ENCODE measurements at regions not wholly inside any gene's neighbourhood (a gene's known extent, or its start where the extent isn't known, plus 50 kb on each side); places are given as distances from the start of the nearest gene placed in this dataset.

DNA sequence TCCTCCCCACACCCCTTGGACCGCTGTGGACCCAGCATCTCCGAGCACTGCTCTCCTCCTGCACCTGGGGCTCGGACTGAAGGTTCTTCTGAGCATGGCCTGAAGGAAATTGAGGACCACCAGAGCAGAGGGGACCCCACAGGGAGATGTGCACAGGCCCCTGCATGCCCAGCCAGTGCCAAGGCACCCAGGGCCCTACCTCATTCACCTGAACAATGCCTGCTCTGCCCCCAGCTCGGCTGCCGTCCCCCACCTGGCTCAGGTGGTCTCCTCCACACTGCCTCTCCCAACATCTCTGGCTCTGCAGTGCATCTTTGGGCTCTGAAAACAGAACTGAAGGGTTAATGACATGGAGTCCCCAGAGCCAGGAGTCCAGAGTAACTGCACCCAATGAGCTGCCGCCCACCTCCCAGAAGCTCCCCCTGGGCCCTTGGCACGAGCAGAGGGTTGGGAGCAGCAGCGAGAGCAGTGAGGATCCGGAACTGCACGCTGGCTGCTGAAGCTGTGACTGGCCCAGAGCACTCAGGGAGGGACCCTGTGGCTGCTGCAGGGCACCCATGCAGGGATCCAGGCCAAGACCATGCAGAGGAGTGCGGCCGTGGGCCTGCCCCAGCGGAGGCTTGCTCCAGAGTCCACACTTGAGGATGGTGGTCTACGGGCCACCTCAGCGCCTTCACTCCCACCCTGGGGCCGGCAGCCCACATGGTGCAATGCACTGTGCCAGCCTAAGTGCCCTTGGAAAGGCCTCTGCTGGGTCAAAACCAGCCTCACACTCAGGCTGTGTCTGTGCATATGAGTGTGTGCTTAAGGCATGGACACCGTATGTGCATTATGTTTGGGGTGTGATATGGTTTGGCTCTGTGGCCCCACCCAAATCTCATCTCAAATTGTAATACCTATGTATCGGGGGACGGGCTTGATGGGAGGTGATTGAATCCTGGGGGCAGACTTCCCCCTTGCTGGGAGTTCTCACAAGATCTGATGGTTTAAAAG is 686.1 kb downstream of the TBC1D22A start:
- no peak for DNase-seq

DNA sequence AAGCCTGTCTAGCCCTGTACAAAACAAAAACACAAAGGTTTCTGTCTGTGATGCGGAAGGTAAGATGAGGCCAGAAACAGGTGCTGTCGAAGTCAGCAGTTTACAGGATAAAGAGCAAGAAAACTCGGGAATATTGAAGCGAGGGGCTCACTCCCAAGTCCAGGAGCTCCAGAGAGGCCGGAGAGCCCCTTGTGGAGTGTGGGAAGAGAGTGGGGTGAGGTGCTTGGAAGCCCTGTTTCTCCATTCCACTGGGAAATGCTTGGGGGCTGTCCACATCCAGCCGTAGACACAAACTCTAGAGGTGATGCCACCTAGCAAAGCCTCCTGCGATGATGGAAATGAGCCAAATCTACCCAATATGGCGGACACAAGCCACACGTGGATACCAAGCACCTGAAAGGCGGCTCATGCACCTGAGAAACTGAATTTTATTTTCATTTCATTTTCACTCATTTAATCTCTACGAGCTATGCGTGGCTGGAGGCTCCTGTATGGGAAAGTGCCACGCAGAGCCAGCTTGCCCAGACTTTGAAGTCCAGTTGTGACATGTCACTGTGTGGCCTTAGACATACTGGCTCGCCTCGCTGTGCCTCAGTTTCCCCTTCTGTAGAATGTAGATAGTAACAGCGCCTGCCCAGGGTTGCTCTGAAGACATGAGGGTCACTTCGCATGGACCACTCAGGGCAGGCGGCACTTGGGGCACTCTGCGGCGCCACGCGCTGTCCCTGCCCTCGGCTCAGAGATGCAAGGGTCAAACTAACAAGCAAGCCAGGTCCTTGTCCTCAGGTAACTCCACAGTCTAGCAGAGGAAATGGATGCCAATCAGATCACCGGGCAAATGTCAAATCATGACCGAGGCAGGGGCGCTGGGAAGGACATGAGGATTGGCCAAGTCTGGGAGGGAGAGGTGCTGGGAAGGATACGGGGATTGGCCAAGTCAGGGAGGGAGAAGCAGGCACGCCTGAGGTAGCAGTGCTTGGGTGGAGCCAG is 684.7 kb downstream of the TBC1D22A start:
- DNase-seq: no peak

DNA sequence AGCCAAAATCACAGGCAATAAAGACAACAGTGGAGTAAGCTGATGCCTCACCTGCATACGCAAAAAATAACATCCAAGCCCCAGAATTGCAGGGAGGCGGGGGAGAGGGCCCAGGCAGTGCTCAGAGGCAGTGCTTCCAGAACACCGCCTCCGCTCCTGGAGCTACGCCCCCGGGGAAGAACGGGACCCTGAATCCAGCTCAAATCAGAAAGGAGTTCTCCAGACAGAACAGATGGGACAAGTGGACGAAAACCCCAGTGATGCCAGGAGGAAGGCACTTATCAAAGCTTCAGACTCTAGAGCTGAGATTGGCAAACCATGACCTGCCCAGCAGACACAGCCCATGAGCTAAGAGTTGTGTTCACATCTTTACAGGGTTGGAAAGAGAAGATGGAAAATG is 683.9 kb downstream of the TBC1D22A start:
- no peak for DNase-seq

DNA sequence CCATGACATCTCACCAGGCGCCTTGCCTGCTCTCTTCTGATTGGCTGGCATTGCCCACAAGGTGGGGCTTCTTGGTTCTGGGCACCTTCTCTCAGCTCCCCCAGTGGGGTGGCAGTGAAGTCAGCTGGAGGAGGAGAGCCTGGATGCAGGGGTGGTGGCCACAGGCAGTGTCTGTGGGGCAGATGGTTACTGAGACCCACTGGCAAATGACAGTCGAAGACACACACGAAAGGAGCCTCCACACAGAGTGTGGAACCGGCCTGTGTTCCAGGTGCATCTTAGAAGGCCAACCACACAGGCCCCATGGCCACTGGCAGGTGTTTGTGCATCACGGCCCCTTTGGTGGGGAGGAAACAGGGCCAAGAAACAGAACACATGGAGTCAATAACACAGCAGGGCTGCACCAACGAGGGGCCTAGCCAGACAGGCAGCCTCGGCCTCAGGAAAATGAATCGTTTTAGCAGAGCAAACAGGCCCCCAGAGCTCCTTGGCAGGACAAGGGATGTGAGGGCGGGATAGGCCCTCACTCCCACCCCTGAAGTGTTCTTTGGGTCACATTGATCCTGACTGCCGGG is 683.4 kb downstream of the TBC1D22A start:
- no peak for DNase-seq

DNA sequence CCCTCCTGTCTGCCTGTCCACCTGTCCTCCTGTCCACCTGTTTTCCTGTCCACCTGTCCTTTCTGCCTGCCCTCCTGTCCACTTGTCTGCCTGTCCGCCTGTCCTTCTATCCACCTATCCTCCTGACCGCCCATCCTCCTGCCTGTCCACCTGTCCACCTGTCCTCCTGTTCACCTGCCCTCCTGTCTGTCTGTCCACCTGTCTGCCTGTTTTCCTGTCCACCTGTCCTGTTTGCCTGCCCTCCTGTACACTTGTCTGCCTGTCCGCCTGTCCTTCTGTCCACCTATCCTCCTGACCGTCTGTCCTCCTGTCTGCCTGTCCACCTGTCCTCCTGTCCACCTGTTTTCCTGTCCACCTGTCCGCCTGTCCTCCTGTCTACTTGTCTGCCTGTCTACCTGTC is 682.8 kb downstream of the TBC1D22A start:
- no peak for DNase-seq

DNA sequence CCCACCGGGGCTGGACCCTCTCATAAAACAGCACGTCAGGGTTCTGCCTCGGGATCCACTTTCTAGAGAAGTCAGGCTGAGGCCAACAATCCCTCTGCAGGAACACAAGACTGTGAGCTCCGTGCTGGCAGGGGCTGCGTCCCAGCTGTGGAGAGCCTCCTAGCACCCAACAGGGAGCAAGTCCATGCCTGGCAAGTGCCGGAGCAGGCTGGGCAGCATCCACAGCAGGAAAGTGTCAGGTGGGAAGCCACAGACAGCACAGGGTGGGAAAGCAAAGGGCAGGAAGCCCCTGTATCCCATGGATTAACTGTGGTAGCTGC is 682.3 kb downstream of the TBC1D22A start:
- DNase-seq: no peak

DNA sequence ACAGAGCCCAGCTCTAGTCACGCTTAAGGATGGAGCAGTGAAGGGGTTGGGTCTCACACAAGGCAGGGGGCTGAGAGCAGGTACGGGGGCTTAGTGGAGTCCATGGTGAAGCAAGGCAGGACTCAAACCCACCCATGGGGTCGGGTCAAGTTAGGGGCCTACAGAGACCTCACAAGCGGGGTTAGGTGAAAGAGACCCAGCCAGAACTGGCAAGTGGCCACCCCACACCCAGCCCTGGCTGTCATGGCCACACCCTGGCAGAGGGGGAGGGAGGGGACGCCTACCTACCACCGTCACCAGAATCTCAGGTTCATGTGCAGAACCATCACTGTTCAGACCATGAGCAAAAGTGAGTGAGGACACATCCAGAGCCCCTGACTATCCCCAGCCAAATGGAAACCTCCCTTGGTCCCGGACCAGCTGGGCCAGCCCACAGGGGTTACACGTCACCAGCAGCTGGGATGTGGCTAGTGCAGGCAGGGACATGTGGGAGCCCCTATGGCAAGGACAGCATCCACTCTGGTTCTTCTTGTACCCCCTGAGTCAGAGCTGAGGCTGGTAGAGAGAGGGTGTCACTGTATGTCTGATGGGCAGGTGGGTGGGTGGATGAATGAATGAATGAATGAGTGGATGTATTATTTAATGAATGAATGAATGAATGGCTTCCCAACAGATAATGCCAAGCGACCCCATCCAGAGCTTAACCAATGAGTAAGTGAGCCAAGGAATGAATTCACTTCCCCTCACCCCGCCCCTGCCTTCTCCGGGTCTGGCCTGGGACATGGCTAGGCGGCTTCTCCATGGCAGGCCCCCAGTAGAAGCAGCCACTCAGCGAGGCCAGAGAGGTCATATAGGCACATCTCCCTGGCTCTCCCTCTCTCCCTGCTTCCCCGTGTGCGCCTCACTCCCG is 681.6 kb downstream of the TBC1D22A start:
- DNase-seq: no peak

DNA sequence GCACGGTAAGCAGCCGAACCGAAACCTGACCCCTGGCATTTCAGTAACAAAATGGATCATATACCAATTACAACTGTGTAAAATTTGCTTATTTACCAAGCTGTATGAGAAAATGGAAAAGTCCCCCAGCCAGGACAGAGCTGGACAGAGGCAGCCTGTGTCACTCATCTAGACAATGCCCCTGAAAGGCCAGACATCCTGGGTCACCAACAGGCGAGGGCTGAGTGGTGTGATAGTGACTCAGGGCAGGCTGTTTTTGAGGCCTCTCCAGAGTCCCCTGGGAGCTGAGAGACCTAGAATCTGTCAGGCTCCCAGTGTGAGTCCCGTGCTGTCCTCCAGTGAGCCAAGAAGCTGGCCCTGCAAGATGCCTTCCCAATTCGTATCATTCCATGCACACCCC is 680.4 kb downstream of the TBC1D22A start:
- DNase-seq: no peak

DNA sequence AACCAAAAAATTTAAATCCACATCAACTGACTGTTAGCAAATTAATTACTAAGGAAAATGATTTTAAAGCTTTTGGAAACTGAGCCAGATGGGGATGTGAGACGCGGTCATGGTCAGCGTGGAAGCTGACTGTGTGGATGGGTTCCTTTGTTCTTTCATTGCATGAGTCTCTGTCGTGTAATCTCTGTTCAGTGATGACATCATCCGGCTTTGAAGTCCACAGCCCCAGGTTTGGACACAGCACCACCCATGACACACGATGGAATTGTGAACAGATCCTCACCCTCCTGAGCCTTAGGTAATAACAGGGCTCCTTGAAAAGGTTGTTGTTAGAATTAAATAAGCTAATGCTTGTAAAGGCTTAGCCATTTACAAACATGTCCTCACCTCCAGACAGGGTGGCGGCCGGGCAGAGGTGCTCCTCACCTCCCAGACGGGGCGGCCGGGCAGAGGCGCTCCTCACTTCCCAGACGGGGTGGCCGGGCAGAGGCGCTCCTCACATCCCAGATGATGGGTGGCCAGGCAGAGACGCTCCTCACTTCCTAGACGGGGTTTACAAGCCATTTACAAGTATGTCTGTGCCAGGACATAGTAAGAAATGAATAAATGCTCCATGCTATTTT is 677.3 kb downstream of the TBC1D22A start:
- no peak for DNase-seq

DNA sequence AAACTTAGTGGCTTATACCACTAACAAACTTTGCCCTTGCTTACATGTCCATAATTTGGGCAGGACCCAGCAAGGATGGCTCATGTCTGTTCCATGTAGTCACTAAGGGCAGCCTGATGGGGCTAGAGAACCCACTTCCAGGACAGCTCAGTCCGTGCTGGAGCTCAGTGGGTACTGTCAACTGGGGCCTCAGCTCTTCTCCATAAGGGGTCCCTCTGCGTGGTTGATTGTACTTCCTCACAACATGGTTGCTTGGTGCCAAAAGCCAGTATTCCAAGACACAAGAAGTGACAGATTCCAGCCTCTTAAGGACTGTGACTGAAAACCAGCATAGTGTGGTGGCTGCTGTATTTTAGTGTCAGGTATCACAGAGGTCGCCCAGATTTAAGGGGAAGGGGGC is 675.2 kb downstream of the TBC1D22A start:
- DNase-seq: no peak

DNA sequence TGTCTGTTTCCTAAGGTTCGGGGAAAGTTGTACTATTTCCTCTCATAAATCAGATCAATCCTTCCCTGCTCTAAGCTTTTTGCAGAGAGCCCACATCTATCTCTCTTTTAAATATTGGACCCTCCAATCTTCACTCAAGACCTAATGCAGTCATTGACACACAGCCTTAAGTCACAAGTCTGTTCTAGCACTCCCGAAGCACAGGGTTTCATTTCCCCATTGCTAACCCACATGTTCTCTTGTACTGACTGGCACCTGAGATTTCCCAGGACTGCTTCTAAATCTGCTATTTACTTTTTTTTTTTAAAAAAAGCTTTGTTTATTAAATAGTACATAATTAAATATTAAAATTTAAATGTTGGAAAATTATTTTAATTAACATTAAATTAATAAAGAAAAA is 674.7 kb downstream of the TBC1D22A start:
- no peak for DNase-seq

DNA sequence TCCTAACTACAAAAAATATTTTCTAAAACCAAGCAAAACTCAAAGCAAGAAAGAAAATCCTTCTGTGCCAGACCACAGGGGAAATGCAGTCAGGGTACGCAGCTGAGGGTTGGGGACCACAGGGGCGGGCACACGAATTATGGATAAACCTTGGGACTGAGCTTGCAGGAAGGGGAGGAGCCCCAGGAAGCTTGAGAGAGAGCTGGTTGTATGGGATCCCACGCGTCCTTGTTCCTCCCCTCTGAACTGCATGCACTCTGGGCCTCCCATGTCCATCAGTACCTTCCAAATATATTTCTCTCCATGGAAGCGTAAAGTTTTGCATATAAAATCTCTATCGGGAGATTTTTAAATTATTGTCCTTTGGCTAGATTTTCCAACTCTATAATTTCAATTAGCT is 673.4 kb downstream of the TBC1D22A start:
- no peak for DNase-seq

DNA sequence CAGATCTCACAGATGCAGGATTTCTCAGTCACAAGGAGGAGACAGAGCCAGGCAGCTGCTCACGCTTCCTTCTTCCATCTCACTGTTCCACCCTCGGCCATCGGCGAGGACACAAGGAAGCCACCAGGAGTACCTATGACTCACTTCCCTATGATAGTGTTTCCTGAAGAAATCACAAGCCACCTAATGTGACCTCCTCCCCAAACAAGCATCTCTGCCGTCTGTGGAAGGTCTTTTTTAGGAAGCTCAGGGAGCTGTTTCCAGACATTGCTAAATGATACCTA is 672.7 kb downstream of the TBC1D22A start:
- DNase-seq: no peak

DNA sequence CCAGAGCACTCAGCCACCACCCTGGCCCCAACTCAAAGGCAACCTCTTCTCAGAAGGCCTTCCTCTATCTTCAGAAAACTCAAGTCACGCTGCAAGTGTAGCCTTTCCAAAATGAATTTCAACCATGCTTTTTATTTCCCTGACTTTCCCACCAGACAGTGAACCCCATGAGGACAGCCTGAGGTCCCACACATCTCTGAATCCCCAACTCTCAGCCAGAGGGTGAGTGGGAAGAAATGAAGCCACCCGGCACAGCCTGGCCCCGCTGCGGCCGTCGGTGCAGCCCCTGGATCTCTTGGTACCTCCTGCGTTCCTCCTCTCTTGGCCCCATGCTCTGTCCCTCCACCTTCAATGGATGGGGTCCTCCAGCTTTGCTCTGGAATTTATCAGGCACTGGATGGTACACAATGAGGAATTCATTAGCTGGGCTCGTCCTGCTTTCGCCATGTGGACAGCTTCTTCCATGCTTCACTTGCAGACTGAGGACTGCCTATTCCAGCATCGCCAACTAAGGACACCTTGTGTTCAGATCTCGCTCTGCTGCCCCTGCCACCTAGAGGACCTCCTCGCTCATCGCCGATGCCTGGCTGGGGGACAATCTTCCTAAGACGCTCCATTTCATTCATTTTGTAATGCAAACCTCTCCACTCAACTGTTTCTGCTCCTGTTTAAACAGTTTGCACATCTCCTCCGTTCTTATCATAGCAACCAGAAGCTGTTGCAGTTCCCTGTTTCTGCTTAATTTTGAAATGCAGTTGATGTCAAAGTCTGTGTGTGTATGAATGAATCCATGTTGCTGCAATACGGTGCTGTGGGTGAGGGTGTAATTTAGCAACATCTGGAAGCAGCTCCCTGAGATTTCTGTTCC is 672.1 kb downstream of the TBC1D22A start:
- no peak for DNase-seq

DNA sequence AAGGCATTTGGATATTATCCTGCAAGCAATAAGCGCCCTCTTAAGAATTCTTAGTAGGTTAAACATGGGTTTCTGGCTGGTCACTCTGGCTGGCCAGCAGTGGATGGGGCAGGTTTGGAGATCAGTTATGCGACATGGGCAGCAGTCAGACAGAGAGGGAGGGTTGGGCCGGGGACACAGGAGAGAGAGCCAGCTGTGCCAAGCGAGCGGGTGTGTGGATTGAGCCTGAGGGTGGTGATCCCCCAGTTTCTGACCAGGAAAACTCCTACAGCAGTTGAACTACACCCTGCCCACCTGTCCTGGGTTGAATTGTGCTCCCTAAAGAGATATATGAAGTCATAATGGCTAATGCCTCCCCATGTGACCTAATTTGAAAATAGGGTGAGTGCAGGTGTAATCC is 671.2 kb downstream of the TBC1D22A start:
- no peak for DNase-seq

DNA sequence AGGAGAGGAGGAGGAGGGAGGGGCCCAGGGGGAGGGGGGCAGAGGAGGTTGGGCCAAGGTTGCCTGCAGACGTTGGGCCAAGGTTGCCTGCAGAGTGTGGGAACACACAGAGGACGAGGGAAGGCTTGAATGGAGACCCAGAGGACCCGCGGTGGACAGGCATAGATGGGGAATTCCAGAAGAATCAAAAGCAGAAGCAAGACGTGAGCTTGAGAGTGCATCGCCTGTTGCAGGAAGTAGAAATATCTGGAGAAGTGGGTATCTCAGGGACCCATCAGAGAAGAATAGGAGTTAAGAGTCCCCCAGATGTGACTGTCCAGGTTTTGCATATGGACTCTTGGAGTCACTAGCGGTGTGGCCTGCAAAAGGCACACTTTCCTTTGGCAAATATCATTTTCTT is 670.2 kb downstream of the TBC1D22A start:
- no peak for DNase-seq

DNA sequence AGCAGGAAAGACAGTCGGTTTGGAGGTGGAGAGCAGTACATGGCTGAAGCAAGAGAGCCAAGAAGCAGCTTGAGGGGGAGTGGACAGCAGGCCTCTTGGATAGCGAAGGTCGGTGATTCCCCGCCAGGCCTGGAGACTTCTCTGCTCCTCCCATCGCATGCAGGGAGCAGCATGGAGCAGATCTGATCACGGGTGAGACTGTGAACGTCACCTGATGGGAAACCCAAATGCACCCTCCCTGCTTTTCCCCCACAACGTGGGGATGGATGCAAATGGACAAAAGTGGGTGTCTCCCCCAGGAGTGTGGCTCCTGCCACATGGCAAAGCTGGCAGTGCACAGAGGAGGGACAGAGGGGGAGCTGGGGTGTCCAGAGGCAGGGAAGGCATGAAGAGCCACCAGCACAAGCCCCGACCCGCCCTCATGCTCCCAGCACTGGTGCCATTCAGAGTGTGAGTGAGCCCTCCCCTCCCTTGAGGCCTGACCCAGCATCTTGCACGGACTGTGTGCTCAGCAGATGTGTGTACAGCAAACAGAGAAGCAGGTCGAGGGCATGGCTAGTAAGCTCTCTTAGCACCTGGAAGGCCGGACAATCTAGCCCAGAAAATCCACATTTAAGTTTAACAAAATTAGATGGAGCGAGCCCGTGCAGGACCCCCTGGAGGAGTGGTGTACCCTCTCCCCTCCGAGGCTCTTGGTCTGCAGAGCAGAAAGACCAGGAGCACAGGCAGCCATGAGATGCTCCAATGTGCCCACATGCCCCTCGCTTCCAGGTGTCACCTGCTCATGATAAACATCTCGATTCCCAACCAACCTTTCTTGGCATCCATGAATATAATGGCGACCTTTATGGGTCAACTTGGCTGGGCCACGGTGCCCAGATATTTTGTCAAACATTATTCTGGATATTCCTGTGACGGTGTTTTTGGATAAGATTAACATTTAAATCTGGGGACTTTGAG is 661.7 kb downstream of the TBC1D22A start:
- DNase-seq: no peak

DNA sequence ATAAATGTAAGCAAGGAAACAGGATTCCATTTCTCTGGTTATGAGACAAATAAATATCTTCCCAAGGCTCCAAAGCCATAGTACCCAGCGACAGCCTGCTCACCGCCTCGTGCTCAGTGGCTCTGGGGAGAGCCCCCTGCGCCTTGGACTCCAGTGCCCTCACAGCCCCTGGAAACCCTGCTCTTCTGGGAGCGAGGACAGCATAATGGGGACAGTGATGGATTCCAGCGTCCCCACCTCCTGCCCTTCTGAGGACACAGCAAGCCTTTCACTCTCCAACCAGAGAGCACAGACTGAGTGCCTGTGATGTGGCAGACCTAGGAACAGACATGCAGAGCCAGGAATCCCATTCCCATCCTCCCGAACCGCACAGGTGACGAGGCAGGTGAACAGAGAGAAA is 660.8 kb downstream of the TBC1D22A start:
- no peak for DNase-seq

DNA sequence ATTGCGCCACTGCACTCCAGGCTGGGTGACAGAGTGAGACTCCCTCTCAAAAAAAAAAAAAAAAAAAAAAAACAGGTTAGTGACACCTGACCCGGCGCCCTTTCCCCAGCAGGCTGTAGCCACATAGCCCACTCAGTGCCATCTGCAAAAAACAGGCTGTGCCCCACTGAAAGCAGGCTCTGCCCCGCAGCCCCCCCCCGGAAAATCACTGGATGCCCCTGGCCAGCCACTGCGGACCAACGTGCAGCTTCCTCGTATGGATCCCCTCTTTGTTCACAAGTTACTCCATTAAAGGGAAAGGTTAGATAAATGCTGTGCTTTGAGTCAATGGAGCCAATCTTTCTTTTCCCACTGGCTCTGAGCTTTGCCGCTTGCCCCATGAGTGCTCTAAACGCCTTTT is 660.3 kb downstream of the TBC1D22A start:
- DNase-seq: no peak

DNA sequence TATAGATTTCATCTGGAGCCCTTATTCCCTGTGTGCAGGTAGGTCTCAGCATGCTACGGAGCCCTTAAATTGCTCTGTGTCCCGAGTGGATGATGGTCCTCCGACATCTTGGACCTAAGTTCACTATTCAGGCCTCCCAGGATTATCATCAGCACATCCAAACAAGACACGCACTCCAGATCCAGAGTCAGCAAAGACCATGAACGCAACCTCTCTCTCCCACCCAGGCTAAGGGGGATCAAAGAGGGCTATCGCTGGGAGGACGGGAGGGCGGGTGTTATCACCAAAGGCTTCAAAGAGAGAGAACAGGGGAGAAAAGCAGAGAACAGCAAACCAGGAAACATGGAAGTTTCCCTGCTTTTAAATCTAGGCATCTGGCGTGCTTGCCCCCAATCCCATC is 659.4 kb downstream of the TBC1D22A start:
- DNase-seq: no peak
